HG02938 (cell line): ENCODE measurements at regions not wholly inside any gene's neighbourhood (a gene's known extent, or its start where the extent isn't known, plus 50 kb on each side); places are given as distances from the start of the nearest gene placed in this dataset.

Experiments used
- ATAC-seq: cut with Tn5 transposase; IDR thresholded peaks from one replicate; pipeline ENCODE4 v1.9.1; 2021; ENCODE audit warnings: mild to moderate bottlenecking, moderate library complexity; ENCODE audit not compliant: unreplicated experiment

- ATAC-seq = no peak
Measured at GRCh38 chr15:92304223-92304975, 89.3 kb upstream of the ST8SIA2 start.

- no peak for ATAC-seq
Measured at GRCh38 chr15:92305343-92305742, 88.3 kb upstream of the ST8SIA2 start.

GRCh38 chr15:92306663-92307062 lies 87.0 kb upstream of the ST8SIA2 start:
- ATAC-seq = no peak

- ATAC-seq = no peak
Measured at GRCh38 chr15:92315144-92315543, 78.5 kb upstream of the ST8SIA2 start.

- ATAC-seq = no peak
Measured at GRCh38 chr15:92315595-92316211, 78.0 kb upstream of the ST8SIA2 start.

- no peak for ATAC-seq
Measured at GRCh38 chr15:92316586-92317295, 76.9 kb upstream of the ST8SIA2 start.

GRCh38 chr15:92320012-92320699 lies 73.5 kb upstream of the ST8SIA2 start:
- no peak for ATAC-seq

GRCh38 chr15:92322566-92323355 lies 70.9 kb upstream of the ST8SIA2 start:
- ATAC-seq = no peak

GRCh38 chr15:92323525-92323924 lies 70.2 kb upstream of the ST8SIA2 start:
- ATAC-seq = no peak

GRCh38 chr15:92324101-92324963 lies 69.3 kb upstream of the ST8SIA2 start:
- no peak for ATAC-seq

GRCh38 chr15:92326236-92326635 lies 67.4 kb upstream of the ST8SIA2 start:
- no peak for ATAC-seq

GRCh38 chr15:92327033-92327432 lies 66.6 kb upstream of the ST8SIA2 start:
- no peak for ATAC-seq

- ATAC-seq = no peak
Measured at GRCh38 chr15:92328207-92328606, 65.5 kb upstream of the ST8SIA2 start.

- no peak for ATAC-seq
Measured at GRCh38 chr15:92332125-92332899, 61.4 kb upstream of the ST8SIA2 start.

- ATAC-seq = no peak
Measured at GRCh38 chr15:92333709-92334108, 60.0 kb upstream of the ST8SIA2 start.

GRCh38 chr15:92336419-92336987 lies 57.2 kb upstream of the ST8SIA2 start:
- ATAC-seq = no peak

- ATAC-seq = no peak
Measured at GRCh38 chr15:92339361-92339760, 54.3 kb upstream of the ST8SIA2 start.
